ENCODE measurements at regions not wholly inside any gene's neighbourhood (a gene's known extent, or its start where the extent isn't known, plus 50 kb on each side); places are given as distances from the start of the nearest gene placed in this dataset.

GRCh38 chr7:25858525-25859411, 293.2 kb upstream of the NFE2L3 start:
- Mint-ChIP-seq H3K27ac (ENCODE audit: unreplicated experiment) (no peak overlapping the region), H3K4me3 (ENCODE audit: unreplicated experiment) (no peak overlapping the region), H3K36me3 (ENCODE audit: unreplicated experiment) (peaks cover 2% of the 10 kb centered on the region), H3K27me3 (ENCODE audit: unreplicated experiment) (peaks cover 16% of the 10 kb centered on the region), H3K4me1 (ENCODE audit: unreplicated experiment) (peaks cover 33% of the 10 kb centered on the region), H3K9me3 (ENCODE audit: unreplicated experiment) (peaks cover 4% of the 10 kb centered on the region)
- DNase-seq (ENCODE audit: extremely low spot score, unreplicated experiment) = no peak
- TF ChIP-seq CTCF (IDR thresholded peaks at IDR 0.05) = no peak

GRCh38 chr7:25859412-25860274, 292.4 kb upstream of the NFE2L3 start:
- no peak overlapping the region for H3K27ac Mint-ChIP-seq (ENCODE audit: unreplicated experiment)
- H3K27me3 Mint-ChIP-seq (ENCODE audit: unreplicated experiment) = peaks cover 19% of the 10 kb centered on the region
- no peak for DNase-seq (ENCODE audit: extremely low spot score, unreplicated experiment)
- no peak for TF ChIP-seq CTCF (IDR thresholded peaks at IDR 0.05)
- peaks cover 4% of the 10 kb centered on the region for H3K9me3 Mint-ChIP-seq (ENCODE audit: unreplicated experiment)
- H3K4me1 Mint-ChIP-seq (ENCODE audit: unreplicated experiment) = peaks cover 24% of the 10 kb centered on the region
- H3K4me3 Mint-ChIP-seq (ENCODE audit: unreplicated experiment) = no peak overlapping the region
- peaks cover 2% of the 10 kb centered on the region for H3K36me3 Mint-ChIP-seq (ENCODE audit: unreplicated experiment)

GRCh38 chr7:25860275-25861163, 291.5 kb upstream of the NFE2L3 start:
- Mint-ChIP-seq H3K27ac (ENCODE audit: unreplicated experiment) (no peak overlapping the region), H3K9me3 (ENCODE audit: unreplicated experiment) (peaks cover 4% of the 10 kb centered on the region), H3K27me3 (ENCODE audit: unreplicated experiment) (peaks cover 24% of the 10 kb centered on the region), H3K36me3 (ENCODE audit: unreplicated experiment) (peaks cover 2% of the 10 kb centered on the region), H3K4me3 (ENCODE audit: unreplicated experiment) (no peak overlapping the region), H3K4me1 (ENCODE audit: unreplicated experiment) (peaks cover 23% of the 10 kb centered on the region)
- TF ChIP-seq CTCF (IDR thresholded peaks at IDR 0.05) = no peak
- no peak for DNase-seq (ENCODE audit: extremely low spot score, unreplicated experiment)

GRCh38 chr7:25861164-25861496, 290.9 kb upstream of the NFE2L3 start:
- H3K4me3 Mint-ChIP-seq (ENCODE audit: unreplicated experiment) = no peak overlapping the region
- peaks cover 4% of the 10 kb centered on the region for H3K9me3 Mint-ChIP-seq (ENCODE audit: unreplicated experiment)
- no peak for TF ChIP-seq CTCF (IDR thresholded peaks at IDR 0.05)
- no peak overlapping the region for H3K27ac Mint-ChIP-seq (ENCODE audit: unreplicated experiment)
- H3K36me3 Mint-ChIP-seq (ENCODE audit: unreplicated experiment) = peaks cover 2% of the 10 kb centered on the region
- DNase-seq (ENCODE audit: extremely low spot score, unreplicated experiment) = no peak
- H3K4me1 Mint-ChIP-seq (ENCODE audit: unreplicated experiment) = peaks cover 23% of the 10 kb centered on the region
- H3K27me3 Mint-ChIP-seq (ENCODE audit: unreplicated experiment) = peaks cover 27% of the 10 kb centered on the region
